ENCODE measurements at regions not wholly inside any gene's neighbourhood (a gene's known extent, or its start where the extent isn't known, plus 50 kb on each side); places are given as distances from the start of the nearest gene placed in this dataset.

DNA sequence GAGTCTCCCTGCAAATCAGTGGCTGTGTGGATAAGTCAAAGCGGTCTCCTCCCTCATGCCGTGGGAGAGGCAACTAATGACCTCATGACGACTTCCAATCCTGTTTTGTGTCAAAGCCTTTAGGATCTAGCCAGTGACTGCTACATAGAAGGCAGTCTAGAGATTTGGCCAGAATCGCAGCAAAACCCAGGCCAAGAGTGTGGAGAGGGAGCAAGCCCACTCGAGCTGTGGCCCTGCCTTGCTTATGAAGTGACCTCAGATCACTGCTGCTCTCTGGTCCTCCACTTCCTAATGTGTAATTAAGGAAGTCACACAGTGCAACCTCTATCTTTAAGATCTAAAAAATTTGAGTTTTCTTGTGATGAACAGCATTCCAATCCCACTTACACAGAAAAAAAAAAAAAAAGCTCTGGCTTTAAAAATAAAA, 296.7 kb upstream of the KLF6 start:
- no peak for TF ChIP-seq CTCF (IDR thresholded peaks at IDR 0.05)
- no peak for TF ChIP-seq POLR2A (IDR thresholded peaks at IDR 0.05)
- TF ChIP-seq POLR2AphosphoS5 (IDR thresholded peaks at IDR 0.05) = no peak
- TF ChIP-seq EP300 (IDR thresholded peaks at IDR 0.05; ENCODE audit: low read depth) = no peak
